SK-N-SH (cell line): ENCODE measurements at regions not wholly inside any gene's neighbourhood (a gene's known extent, or its start where the extent isn't known, plus 50 kb on each side); places are given as distances from the start of the nearest gene placed in this dataset.

Source experiments
- CTCF ChIA-PET: fragments of 300-600, 350-600 bp; formaldehyde crosslinking; extraction: SDS; loops from one replicate; lab custom pipeline; 2021; lab: Yijun Ruan, JAX
- POLR2A ChIA-PET: fragments of 350-600 bp; sonication (Branson Sonifier 250); formaldehyde crosslinking; extraction: SDS; loops from one replicate; lab custom pipeline; 2020; ENCODE audit warnings: antibody characterized with exemption, inconsistent platforms; lab: Yijun Ruan, JAX
- DNase-seq: peaks from one replicate; pipeline ENCODE4 v3.0.0; 2012
- H2AFZ ChIP-seq: fragments of 200-600 bp; sonication (generic); 2 replicates; pipeline ENCODE4 v1.8.1; 2016; ENCODE audit warnings: antibody characterized with exemption, mild to moderate bottlenecking, low read depth
- H3F3A ChIP-seq: fragments of 200-600 bp; sonication (generic); replicated peaks from 2 replicates; pipeline ENCODE3; 2016; ENCODE audit warnings: antibody characterized with exemption, mild to moderate bottlenecking; ENCODE audit not compliant: insufficient read depth
- H3K27ac ChIP-seq, 2 experiments: fragments of 200-500 bp in 1 of 2; fragments of 200-600 bp in 1 of 2; sonication (Bioruptor generic) in 1 of 2; sonication (generic), shearing (Covaris generic) in 1 of 2; 2 replicates each; pipeline versions ENCODE4 v1.5.1 to v1.6.1; 2014 to 2016; ENCODE audit warnings: low read depth in 2 of 2, inconsistent platforms in 1 of 2, low read length in 1 of 2, mild to moderate bottlenecking in 1 of 2, mixed read lengths in 1 of 2
- H3K27me3 ChIP-seq: fragments of 200-600 bp; sonication (generic), shearing (Covaris generic); 2 replicates; pipeline ENCODE4 v1.6.1; 2016; ENCODE audit warnings: mixed run types; ENCODE audit not compliant: insufficient read depth
- H3K36me3 ChIP-seq, 2 experiments: fragments of 200-500 bp in 1 of 2; fragments of 200-600 bp in 1 of 2; sonication (Bioruptor generic) in 1 of 2; sonication (generic) in 1 of 2; replicated peaks in 1 of 2; 2 replicates each; pipeline versions ENCODE3 to v1.5.1; 2014 to 2016; ENCODE audit warnings: low read length in 1 of 2, mild to moderate bottlenecking in 1 of 2; ENCODE audit not compliant: insufficient read depth in 2 of 2, control insufficient read depth in 1 of 2
- H3K4me1 ChIP-seq, 2 experiments: fragments of 200-500 bp in 1 of 2; fragments of 200-600 bp in 1 of 2; sonication (Bioruptor generic) in 1 of 2; sonication (generic), shearing (Covaris generic) in 1 of 2; 2 replicates each; pipeline versions ENCODE4 v1.5.1 to v1.6.1; 2014 to 2016; ENCODE audit warnings: low read depth in 1 of 2, low read length in 1 of 2, mixed run types in 1 of 2; ENCODE audit not compliant: insufficient read depth in 2 of 2, control insufficient read depth in 1 of 2
- H3K4me2 ChIP-seq: fragments of 200-600 bp; sonication (generic), shearing (Covaris generic); 2 replicates; pipeline ENCODE4 v1.6.1; 2017; ENCODE audit warnings: mixed run types
- H3K4me3 ChIP-seq, 2 experiments: fragments of 200-500 bp in 1 of 2; fragments of 200-600 bp in 1 of 2; sonication (Bioruptor generic) in 1 of 2; sonication (generic), shearing (Covaris generic) in 1 of 2; 2 replicates each; pipeline versions ENCODE4 v1.5.1 to v1.8.1; 2014 to 2016; ENCODE audit warnings: low read depth in 2 of 2, inconsistent platforms in 1 of 2, low read length in 1 of 2, mild to moderate bottlenecking in 1 of 2, mixed read lengths in 1 of 2, moderate library complexity in 1 of 2
- H3K79me2 ChIP-seq: fragments of 200-600 bp; sonication (generic); 2 replicates; pipeline ENCODE4 v1.8.1; 2017; ENCODE audit warnings: mild to moderate bottlenecking; ENCODE audit not compliant: insufficient read depth
- H3K9ac ChIP-seq: fragments of 200-600 bp; sonication (generic); 2 replicates; pipeline ENCODE4 v1.6.1; 2017; ENCODE audit warnings: mixed run types
- H3K9me2 ChIP-seq: fragments of 200-600 bp; sonication (generic); 2 replicates; pipeline ENCODE4 v1.6.1; 2017; ENCODE audit warnings: mixed run types
- H3K9me3 ChIP-seq: fragments of 200-600 bp; sonication (generic); 2 replicates; pipeline ENCODE4 v1.6.1; 2017; ENCODE audit warnings: mixed run types, mild to moderate bottlenecking, moderate library complexity
- H4K20me1 ChIP-seq: fragments of 200-600 bp; sonication (generic); 2 replicates; pipeline ENCODE4 v1.6.1; 2017; ENCODE audit warnings: mild to moderate bottlenecking, mixed run types; ENCODE audit not compliant: insufficient read depth
- CHD2 ChIP-seq: fragments of 150-350 bp; IDR thresholded peaks from 2 replicates; pipeline ENCODE4 v1.6.1; 2018; ENCODE audit warnings: low read length; ENCODE audit not compliant: partially characterized antibody
- EZH2phosphoT487 ChIP-seq: fragments of 200-600 bp; sonication (generic); IDR thresholded peaks from 2 replicates; pipeline ENCODE4 v1.6.1; 2017; ENCODE audit warnings: low read depth, mixed run types, mild to moderate bottlenecking, antibody characterized with exemption, moderate library complexity, borderline replicate concordance
- FOSL2 ChIP-seq: IDR thresholded peaks from 2 replicates; pipeline ENCODE4 v1.4.0; 2012; ENCODE audit warnings: low read depth, mild to moderate bottlenecking, moderate library complexity, borderline replicate concordance
- FOXJ3 ChIP-seq: sonication (generic); formaldehyde crosslinking; IDR thresholded peaks from 2 replicates; pipeline ENCODE4 v1.5.1; 2020; ENCODE audit warnings: mild to moderate bottlenecking, missing genetic modification reagents
- FOXM1 ChIP-seq: IDR thresholded peaks from 2 replicates; pipeline ENCODE4 v1.4.0; 2012; ENCODE audit warnings: low read depth, mild to moderate bottlenecking
- GATA2 ChIP-seq: sonication (generic); formaldehyde crosslinking; IDR thresholded peaks from 2 replicates; pipeline ENCODE4 v1.5.0; 2020; ENCODE audit warnings: mild to moderate bottlenecking, missing genetic modification reagents
- NFIC ChIP-seq: IDR thresholded peaks from 2 replicates; pipeline ENCODE4 v1.4.0; 2012; ENCODE audit warnings: borderline replicate concordance
- NRF1 ChIP-seq: IDR thresholded peaks from 2 replicates; pipeline ENCODE4 v1.6.1; 2012; ENCODE audit warnings: low read depth, mild to moderate bottlenecking, low read length
- POLR2AphosphoS5 ChIP-seq: IDR thresholded peaks from 2 replicates; pipeline ENCODE4 v1.6.1; 2012; ENCODE audit warnings: low read depth, low read length
- RAD21 ChIP-seq: IDR thresholded peaks from 2 replicates; pipeline ENCODE4 v1.6.1; 2012; ENCODE audit warnings: mild to moderate bottlenecking, low read length
- RFX5 ChIP-seq: IDR thresholded peaks from 2 replicates; pipeline ENCODE4 v1.6.1; 2012; ENCODE audit warnings: mild to moderate bottlenecking, improper control_type of control experiment, low read length
- RXRA ChIP-seq: IDR thresholded peaks from 2 replicates; pipeline ENCODE4 v1.4.0; 2012; ENCODE audit warnings: low read depth, mild to moderate bottlenecking, borderline replicate concordance
- SIN3A ChIP-seq: IDR thresholded peaks from 2 replicates; pipeline ENCODE4 v1.6.1; 2012; ENCODE audit warnings: low read depth, mild to moderate bottlenecking, low read length, moderate library complexity, borderline replicate concordance
- SMC3 ChIP-seq: IDR thresholded peaks from 2 replicates; pipeline ENCODE4 v1.6.1; 2012; ENCODE audit warnings: low read depth, low read length, improper control_type of control experiment
- TAF1 ChIP-seq: IDR thresholded peaks from 2 replicates; pipeline ENCODE4 v1.6.1; 2012; ENCODE audit warnings: low read depth, mild to moderate bottlenecking, low read length, moderate library complexity, borderline replicate concordance
- TCF12 ChIP-seq: IDR thresholded peaks from 2 replicates; pipeline ENCODE4 v1.4.0; 2012
- TEAD4 ChIP-seq: IDR thresholded peaks from 2 replicates; pipeline ENCODE4 v1.4.0; 2012; ENCODE audit warnings: mild to moderate bottlenecking, borderline replicate concordance; ENCODE audit not compliant: insufficient read depth
- WGBS: methylation state at CpG from one replicate; pipeline ENCODE4 v1.1.6; 2017; ENCODE audit warnings: low lambda C conversion rate; 5-methylcytosine and 5-hydroxymethylcytosine counted together
- TF ChIP-seq, protein P1 (sequence below): IDR thresholded peaks from 2 replicates; pipeline ENCODE4; 2012
- TF ChIP-seq, protein P2 (sequence below): IDR thresholded peaks from 2 replicates; pipeline ENCODE4 v1.6.1; 2012; ENCODE audit warnings: mild to moderate bottlenecking, low read depth, low read length, moderate library complexity

DNA sequence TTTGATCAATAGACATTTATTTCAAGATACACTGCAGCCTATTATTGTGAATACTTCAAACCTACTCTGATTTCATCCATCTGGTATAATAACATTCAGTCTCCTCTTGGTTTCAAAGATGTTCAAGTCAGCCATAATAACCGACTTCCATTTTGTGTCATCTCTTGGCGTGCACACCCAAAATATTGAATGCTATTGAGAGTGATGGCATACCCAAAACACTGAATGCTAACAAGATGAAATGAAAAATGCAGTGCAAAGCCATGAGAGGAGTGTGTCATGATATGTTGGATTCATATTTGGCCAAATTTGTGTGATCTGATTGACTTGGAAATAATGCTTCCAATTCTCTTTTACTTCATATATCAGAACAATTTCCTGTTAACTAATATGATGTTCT, 181.2 kb upstream of the PCDH17 start:
- no peak overlapping the region for H3K4me3 ChIP-seq

DNA sequence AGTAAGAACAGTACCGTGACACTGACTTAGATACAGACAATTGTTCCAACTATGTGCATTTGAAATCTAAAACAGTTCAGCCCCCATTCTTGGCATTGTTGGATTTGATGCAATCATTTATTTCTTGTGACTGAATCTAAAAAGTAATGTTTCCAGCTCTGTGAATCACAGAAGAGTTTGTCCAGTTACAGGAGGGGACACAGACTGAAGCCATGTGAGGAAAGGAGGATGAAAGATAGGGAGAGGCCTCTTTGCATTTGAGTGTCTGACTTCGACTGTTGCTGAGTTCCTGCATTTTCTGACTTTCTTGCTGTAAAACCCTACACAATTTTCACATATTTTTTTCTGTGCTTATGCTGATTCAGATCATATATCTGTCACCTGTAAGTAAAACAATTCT, 179.3 kb upstream of the PCDH17 start:
- no peaks in the 10 kb centered on the region for H4K20me1 ChIP-seq
- WGBS, result 7% methylated on average over 2 of the region's 2 CpGs

More for the DNA sequence above, 181.2 kb upstream of the PCDH17 start:
- ChIA-PET POLR2A (no interaction called here), CTCF (interaction anchor here (0.7 kb wide), 1 partner anchor 17 kb away, joined by 3 read pairs; no protein-coding TSS in a partner anchor)
- Histone ChIP-seq H4K20me1 (no peaks in the 10 kb centered on the region), H3K4me1 (no peaks in the 10 kb centered on the region), H3K9ac (no peak overlapping the region), H3K9me2 (no peaks in the 10 kb centered on the region), H3K79me2 (no peaks in the 10 kb centered on the region), H3K4me2 (no peak overlapping the region)
- DNase-seq, result no peak
- 35% methylated on average over 2 of the region's 2 CpGs for WGBS
- no peak for TF ChIP-seq RAD21
- TF ChIP-seq GATA2, result no peak
- TF ChIP-seq RXRA, result no peak
- TF ChIP-seq NRF1, result no peak
- no peak for TF ChIP-seq TAF1
- TF ChIP-seq RFX5, result no peak
- TF ChIP-seq FOSL2, result no peak
- no peak for TF ChIP-seq NFIC
- TF ChIP-seq, all 33 proteins: peak for 0
- Histone ChIP-seq H3K27ac (no peak overlapping the region), H3K9me3 (no peaks in the 10 kb centered on the region), H3F3A (no peaks in the 10 kb centered on the region), H3K36me3 (no peaks in the 10 kb centered on the region), H2AFZ (no peak overlapping the region), H3K27me3 (no peaks in the 10 kb centered on the region)

DNA sequence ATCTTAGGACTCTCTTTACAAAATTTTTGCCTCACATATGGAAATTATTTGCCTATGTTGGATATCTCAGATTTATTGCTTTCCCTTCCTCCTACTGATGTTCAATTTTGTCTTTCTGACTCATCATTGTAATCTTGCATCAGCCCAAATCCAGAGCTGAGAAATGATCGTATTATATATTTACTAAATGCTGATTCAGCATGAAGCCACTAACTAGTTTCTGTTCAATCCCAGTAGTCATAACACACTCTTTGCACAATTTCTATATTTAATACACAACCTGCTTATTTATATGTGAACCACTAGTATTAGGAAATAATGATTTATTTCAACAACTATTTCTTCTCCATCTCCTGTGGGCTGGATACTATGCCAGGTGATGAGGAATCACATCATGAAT, 161.1 kb upstream of the PCDH17 start:
- no peak for DNase-seq
- TF ChIP-seq, protein P1, sequence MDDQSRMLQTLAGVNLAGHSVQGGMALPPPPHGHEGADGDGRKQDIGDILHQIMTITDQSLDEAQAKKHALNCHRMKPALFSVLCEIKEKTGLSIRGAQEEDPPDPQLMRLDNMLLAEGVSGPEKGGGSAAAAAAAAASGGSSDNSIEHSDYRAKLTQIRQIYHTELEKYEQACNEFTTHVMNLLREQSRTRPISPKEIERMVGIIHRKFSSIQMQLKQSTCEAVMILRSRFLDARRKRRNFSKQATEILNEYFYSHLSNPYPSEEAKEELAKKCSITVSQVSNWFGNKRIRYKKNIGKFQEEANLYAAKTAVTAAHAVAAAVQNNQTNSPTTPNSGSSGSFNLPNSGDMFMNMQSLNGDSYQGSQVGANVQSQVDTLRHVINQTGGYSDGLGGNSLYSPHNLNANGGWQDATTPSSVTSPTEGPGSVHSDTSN, result no peak
- TF ChIP-seq FOSL2 (no peak), FOXM1 (no peak), TEAD4 (no peak), RXRA (no peak), FOXJ3 (CRISPR knock-in tag) (no peak), CHD2 (no peak), SIN3A (no peak), RFX5 (no peak), NRF1 (no peak), RAD21 (no peak), SMC3 (no peak), POLR2AphosphoS5 (no peak), EZH2phosphoT487 (no peak), TCF12 (no peak)
- TF ChIP-seq, protein P2, sequence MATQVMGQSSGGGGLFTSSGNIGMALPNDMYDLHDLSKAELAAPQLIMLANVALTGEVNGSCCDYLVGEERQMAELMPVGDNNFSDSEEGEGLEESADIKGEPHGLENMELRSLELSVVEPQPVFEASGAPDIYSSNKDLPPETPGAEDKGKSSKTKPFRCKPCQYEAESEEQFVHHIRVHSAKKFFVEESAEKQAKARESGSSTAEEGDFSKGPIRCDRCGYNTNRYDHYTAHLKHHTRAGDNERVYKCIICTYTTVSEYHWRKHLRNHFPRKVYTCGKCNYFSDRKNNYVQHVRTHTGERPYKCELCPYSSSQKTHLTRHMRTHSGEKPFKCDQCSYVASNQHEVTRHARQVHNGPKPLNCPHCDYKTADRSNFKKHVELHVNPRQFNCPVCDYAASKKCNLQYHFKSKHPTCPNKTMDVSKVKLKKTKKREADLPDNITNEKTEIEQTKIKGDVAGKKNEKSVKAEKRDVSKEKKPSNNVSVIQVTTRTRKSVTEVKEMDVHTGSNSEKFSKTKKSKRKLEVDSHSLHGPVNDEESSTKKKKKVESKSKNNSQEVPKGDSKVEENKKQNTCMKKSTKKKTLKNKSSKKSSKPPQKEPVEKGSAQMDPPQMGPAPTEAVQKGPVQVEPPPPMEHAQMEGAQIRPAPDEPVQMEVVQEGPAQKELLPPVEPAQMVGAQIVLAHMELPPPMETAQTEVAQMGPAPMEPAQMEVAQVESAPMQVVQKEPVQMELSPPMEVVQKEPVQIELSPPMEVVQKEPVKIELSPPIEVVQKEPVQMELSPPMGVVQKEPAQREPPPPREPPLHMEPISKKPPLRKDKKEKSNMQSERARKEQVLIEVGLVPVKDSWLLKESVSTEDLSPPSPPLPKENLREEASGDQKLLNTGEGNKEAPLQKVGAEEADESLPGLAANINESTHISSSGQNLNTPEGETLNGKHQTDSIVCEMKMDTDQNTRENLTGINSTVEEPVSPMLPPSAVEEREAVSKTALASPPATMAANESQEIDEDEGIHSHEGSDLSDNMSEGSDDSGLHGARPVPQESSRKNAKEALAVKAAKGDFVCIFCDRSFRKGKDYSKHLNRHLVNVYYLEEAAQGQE, result no peak

More for the DNA sequence above, 179.3 kb upstream of the PCDH17 start:
- no peaks in the 10 kb centered on the region for H3F3A ChIP-seq
- H3K27me3 ChIP-seq, result no peaks in the 10 kb centered on the region
- H3K79me2 ChIP-seq, result no peaks in the 10 kb centered on the region
- ChIA-PET POLR2A (no interaction called here), CTCF (no interaction called here)
- no peaks in the 10 kb centered on the region for H3K36me3 ChIP-seq
- H3K4me3 ChIP-seq, result no peak overlapping the region
- H3K4me1 ChIP-seq, result no peaks in the 10 kb centered on the region
- no peaks in the 10 kb centered on the region for H3K9me2 ChIP-seq
- no peak for TF ChIP-seq TAF1
- TF ChIP-seq EZH2phosphoT487, result no peak
- TF ChIP-seq NFIC, result no peak
- no peak for DNase-seq
- no peak overlapping the region for H3K9ac ChIP-seq
- no peak overlapping the region for H2AFZ ChIP-seq
- H3K4me2 ChIP-seq, result no peak overlapping the region
- no peak overlapping the region for H3K27ac ChIP-seq
- H3K9me3 ChIP-seq, result no peaks in the 10 kb centered on the region

More for the DNA sequence above, 161.1 kb upstream of the PCDH17 start:
- no peak overlapping the region for H3K4me2 ChIP-seq
- ChIA-PET CTCF (no interaction called here), POLR2A (no interaction called here)
- 0% methylated on average over 1 of the region's 1 CpG for WGBS
- H3K9me3 ChIP-seq, result no peaks in the 10 kb centered on the region
- H3K27ac ChIP-seq, result no peak overlapping the region
- no peaks in the 10 kb centered on the region for H3K79me2 ChIP-seq
- H4K20me1 ChIP-seq, result no peaks in the 10 kb centered on the region
- no peak overlapping the region for H3K4me3 ChIP-seq
- no peaks in the 10 kb centered on the region for H3K4me1 ChIP-seq
- no peaks in the 10 kb centered on the region for H3K9me2 ChIP-seq
- H3K36me3 ChIP-seq, result no peaks in the 10 kb centered on the region
- H3K9ac ChIP-seq, result no peak overlapping the region
- H2AFZ ChIP-seq, result no peak overlapping the region
- H3F3A ChIP-seq, result no peaks in the 10 kb centered on the region
- H3K27me3 ChIP-seq, result no peaks in the 10 kb centered on the region
